Stomach smooth muscle (tissue), 2 donors: ENCODE measurements at regions not wholly inside any gene's neighbourhood (a gene's known extent, or its start where the extent isn't known, plus 50 kb on each side); places are given as distances from the start of the nearest gene placed in this dataset.

Experiments used
- H3K27ac ChIP-seq: one replicate; pipeline ENCODE4 v1.7.0; 2013; ENCODE audit warnings: mild to moderate bottlenecking, low read length, inconsistent platforms
- H3K27me3 ChIP-seq, 2 donors: one replicate each; pipeline ENCODE4 v1.7.0; 2013; ENCODE audit warnings: low read length in 2 of 2; ENCODE audit not compliant: insufficient read depth in 2 of 2, control insufficient read depth in 1 of 2
- H3K36me3 ChIP-seq, 2 donors: one replicate each; pipeline ENCODE4 v1.7.0; 2013; ENCODE audit warnings: low read length in 2 of 2; ENCODE audit not compliant: control insufficient read depth in 2 of 2, insufficient read depth in 2 of 2
- H3K4me1 ChIP-seq: one replicate; pipeline ENCODE4 v1.7.0; 2013; ENCODE audit warnings: low read length; ENCODE audit not compliant: control insufficient read depth, insufficient read depth
- H3K4me3 ChIP-seq, 2 donors: one replicate each; pipeline ENCODE4 v1.7.0; 2013; ENCODE audit warnings: low read length in 2 of 2
- H3K9ac ChIP-seq, 2 donors: one replicate each; pipeline ENCODE4 v1.7.0; 2013; ENCODE audit warnings: low read length in 2 of 2, mild to moderate bottlenecking in 1 of 2
- H3K9me3 ChIP-seq, 2 donors: one replicate each; pipeline ENCODE4 v1.7.0; 2013; ENCODE audit warnings: low read length in 2 of 2; ENCODE audit not compliant: control insufficient read depth in 2 of 2
- donor health status: healthy.
- donor health status: Pancreatic carcinoma.

- H3K9me3 ChIP-seq = no peaks in the 10 kb centered on the region
- no peaks in the 10 kb centered on the region for H3K4me1 ChIP-seq
- H3K36me3 ChIP-seq = no peaks in the 10 kb centered on the region
- no peak overlapping the region for H3K4me3 ChIP-seq
- no peak overlapping the region for H3K9ac ChIP-seq
- H3K27me3 ChIP-seq = no peaks in the 10 kb centered on the region
- no peak overlapping the region for H3K27ac ChIP-seq
Measured at GRCh38 chr5:56443826-56444225, 210.7 kb upstream of the ANKRD55 start.

DNA sequence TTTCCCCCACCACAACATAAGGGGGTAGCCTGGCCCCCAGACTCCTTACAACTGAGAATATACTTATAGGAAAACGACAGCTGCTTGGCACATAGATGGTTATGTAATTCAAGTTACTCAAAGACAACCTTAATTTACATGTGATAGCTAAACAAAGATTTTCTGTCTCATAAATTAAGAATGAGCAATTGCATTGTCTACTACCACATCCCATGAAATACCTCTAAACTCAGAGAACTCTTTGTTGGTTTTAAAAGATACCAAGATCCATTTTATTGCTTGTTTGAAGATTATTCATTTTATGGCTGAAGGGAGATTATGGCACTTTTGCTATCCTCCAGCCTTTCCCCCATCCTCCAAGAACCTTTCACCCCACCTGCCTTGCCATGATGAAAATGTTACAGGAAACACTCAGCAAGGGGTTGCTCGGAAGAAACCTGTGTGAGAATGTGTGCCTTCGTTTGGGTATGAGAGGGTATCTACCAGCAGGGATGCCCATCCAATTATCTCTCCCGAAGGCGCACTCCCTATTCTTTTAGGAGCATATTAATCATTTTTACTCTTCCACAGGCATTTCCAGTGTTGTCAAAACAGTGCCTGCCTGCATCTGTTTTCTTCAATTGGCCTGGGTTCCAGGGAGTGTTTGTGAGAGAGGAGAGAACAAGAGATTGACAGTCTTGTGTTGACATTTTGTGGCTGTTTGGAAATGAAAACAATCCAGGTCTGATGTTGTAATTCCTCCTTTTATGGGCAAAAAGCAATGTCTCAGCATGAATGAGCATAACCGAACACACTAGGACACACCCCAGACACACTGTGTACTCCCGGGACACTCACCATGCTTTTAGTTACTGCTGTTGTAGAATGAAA is 208.0 kb upstream of the ANKRD55 start:
- Histone ChIP-seq H3K27me3 (no peaks in the 10 kb centered on the region), H3K9me3 (no peaks in the 10 kb centered on the region), H3K36me3 (no peaks in the 10 kb centered on the region), H3K9ac (no peak overlapping the region), H3K4me1 (no peaks in the 10 kb centered on the region), H3K27ac (no peak overlapping the region), H3K4me3 (no peak overlapping the region)

GRCh38 chr5:56434986-56435385 is 201.9 kb upstream of the ANKRD55 start:
- Histone ChIP-seq H3K4me3 (no peak overlapping the region), H3K27ac (no peak overlapping the region), H3K27me3 (no peaks in the 10 kb centered on the region), H3K36me3 (no peaks in the 10 kb centered on the region), H3K9me3 (peaks cover 0 to 2% of the 10 kb centered on the region in 2 donors), H3K9ac (no peak overlapping the region), H3K4me1 (no peaks in the 10 kb centered on the region)

DNA sequence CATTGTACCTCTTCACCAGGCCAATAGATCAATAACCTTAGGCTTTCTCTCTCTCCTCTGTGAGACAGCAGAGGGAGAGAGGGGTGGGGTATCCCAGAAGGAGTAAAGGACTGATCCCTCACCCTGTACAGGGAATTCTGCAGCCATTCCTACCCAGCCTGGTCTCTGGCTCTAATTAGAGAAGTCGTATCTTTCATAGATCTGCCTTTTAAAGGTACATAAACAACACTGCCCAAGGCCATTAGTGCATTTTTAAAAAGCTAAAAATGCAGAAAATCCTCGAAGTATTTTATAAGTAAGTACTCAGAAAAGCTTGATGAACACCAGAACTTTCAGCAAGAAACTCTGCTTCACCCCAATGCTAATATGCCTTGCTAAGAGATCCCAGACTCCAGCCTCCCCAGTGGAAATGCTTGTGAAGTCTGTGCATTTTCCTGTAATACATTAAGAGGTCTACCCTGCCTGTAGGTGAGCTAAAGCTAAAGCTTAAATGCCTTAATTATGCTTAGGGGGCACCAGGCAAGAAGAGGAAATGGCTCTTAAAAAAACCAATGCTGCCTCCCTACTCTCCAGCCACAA is 200.0 kb upstream of the ANKRD55 start:
- no peak overlapping the region for H3K27ac ChIP-seq
- no peaks in the 10 kb centered on the region for H3K4me1 ChIP-seq
- no peaks in the 10 kb centered on the region for H3K27me3 ChIP-seq
- H3K36me3 ChIP-seq = no peaks in the 10 kb centered on the region
- H3K9ac ChIP-seq = no peak overlapping the region
- H3K4me3 ChIP-seq = no peak overlapping the region
- peaks cover 0 to 2% of the 10 kb centered on the region in 2 donors for H3K9me3 ChIP-seq

GRCh38 chr5:56432321-56432720 is 199.2 kb upstream of the ANKRD55 start:
- Histone ChIP-seq H3K9ac (no peak overlapping the region), H3K27ac (no peak overlapping the region), H3K9me3 (peaks cover 0 to 2% of the 10 kb centered on the region in 2 donors), H3K27me3 (no peaks in the 10 kb centered on the region), H3K4me1 (no peaks in the 10 kb centered on the region), H3K36me3 (no peaks in the 10 kb centered on the region), H3K4me3 (no peak overlapping the region)

DNA sequence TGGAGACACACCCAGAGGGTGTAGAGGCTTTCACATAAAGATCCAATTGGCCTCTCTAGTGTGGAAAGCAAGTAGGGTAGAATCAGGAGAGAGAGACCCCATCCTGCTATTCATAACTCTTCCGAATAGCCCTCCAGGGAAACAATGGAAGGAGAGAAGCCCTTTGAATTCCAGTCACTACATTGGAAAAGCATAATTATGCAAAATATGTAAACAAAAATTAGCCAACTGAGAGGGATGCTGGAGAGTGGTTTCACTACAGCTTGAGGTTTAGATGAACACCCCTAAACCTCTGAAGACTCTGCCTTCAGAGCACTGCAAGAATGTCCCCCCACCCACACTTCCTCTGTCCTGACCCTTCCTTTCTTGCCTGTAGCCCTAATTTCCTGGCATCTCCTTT is 197.3 kb upstream of the ANKRD55 start:
- H3K36me3 ChIP-seq = no peaks in the 10 kb centered on the region
- H3K9ac ChIP-seq = no peak overlapping the region
- H3K27me3 ChIP-seq = no peaks in the 10 kb centered on the region
- peaks cover 0 to 2% of the 10 kb centered on the region in 2 donors for H3K9me3 ChIP-seq
- H3K27ac ChIP-seq = no peak overlapping the region
- H3K4me1 ChIP-seq = no peaks in the 10 kb centered on the region
- H3K4me3 ChIP-seq = no peak overlapping the region

DNA sequence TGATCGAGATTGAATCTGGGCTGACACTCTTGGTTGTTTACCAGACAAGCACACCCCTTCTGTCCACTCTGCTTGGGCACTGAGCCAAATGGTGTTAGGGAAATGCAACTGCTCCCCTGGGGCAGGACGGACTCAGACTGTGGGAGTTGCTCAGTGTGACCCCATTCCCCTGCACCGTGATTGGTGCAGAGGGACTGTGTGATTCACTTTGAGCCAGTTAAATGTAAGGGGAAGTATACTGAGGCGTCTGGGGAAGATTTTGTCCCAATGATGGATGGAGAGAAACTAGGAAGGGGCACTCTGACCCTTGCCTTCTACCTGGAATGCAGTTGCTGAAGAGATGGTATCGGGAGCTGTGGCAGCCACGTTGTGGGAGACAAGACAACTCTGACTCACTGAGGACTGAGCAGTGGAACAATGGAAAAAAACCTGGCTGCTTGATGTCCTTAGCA is 196.0 kb upstream of the ANKRD55 start:
- Histone ChIP-seq H3K36me3 (no peaks in the 10 kb centered on the region), H3K4me1 (no peaks in the 10 kb centered on the region), H3K27ac (no peak overlapping the region), H3K9ac (no peak overlapping the region), H3K4me3 (no peak overlapping the region), H3K27me3 (no peaks in the 10 kb centered on the region), H3K9me3 (peaks cover 0 to 2% of the 10 kb centered on the region in 2 donors)

- Histone ChIP-seq H3K27ac (no peak overlapping the region), H3K4me3 (no peak overlapping the region), H3K36me3 (no peaks in the 10 kb centered on the region), H3K27me3 (no peaks in the 10 kb centered on the region), H3K4me1 (no peaks in the 10 kb centered on the region), H3K9ac (no peak overlapping the region), H3K9me3 (no peaks in the 10 kb centered on the region)
Measured at GRCh38 chr5:56426693-56427092, 193.6 kb upstream of the ANKRD55 start.

- Histone ChIP-seq H3K4me1 (no peaks in the 10 kb centered on the region), H3K27me3 (no peaks in the 10 kb centered on the region), H3K9me3 (peaks cover 0 to 6% of the 10 kb centered on the region in 2 donors), H3K27ac (no peak overlapping the region), H3K4me3 (no peak overlapping the region), H3K36me3 (no peaks in the 10 kb centered on the region), H3K9ac (no peak overlapping the region)
Measured at GRCh38 chr5:56422076-56422762, 189.1 kb upstream of the ANKRD55 start.

DNA sequence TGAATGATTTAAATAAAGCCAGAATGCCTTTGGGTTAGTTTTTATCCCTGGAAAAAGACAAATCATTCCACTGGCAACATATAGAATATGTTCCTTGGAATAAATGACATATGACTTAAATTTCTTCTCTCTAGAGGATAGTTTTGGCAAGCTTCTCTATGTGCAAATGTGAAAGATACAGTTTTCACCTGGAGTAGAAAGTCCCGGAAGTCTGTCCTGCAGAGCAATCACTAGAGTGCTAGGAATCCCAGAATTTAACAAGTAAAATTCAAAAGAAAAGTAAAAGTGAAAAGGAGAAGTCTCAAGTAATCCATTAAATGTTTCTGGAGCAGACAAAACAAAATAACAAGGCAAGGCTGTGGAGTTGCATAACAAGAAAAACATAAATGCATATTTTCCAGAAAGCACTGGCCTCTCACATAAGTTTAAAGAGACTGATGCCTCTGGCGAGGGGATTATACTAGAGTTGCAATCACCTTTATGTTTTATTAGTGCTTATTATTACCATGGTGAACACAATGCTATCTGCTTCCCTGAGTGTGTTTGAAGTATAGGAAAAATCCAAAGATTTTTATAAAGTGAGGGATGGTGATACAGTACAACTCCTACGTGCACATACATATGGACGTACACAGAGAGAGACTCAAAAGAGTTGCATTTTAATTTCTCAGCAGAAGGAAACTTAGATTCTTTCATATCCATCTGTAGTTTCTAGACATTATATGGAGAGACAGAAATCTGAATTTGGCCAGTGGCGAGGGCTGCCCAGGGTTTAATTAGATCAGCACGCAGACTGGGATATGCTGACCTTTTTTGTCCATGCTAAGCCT is 188.3 kb upstream of the ANKRD55 start:
- Histone ChIP-seq H3K9me3 (peaks cover 0 to 6% of the 10 kb centered on the region in 2 donors), H3K27me3 (no peaks in the 10 kb centered on the region), H3K4me3 (no peak overlapping the region), H3K27ac (no peak overlapping the region), H3K36me3 (no peaks in the 10 kb centered on the region), H3K4me1 (no peaks in the 10 kb centered on the region), H3K9ac (no peak overlapping the region)
